ENCODE measurements at regions not wholly inside any gene's neighbourhood (a gene's known extent, or its start where the extent isn't known, plus 50 kb on each side); places are given as distances from the start of the nearest gene placed in this dataset.

DNA sequence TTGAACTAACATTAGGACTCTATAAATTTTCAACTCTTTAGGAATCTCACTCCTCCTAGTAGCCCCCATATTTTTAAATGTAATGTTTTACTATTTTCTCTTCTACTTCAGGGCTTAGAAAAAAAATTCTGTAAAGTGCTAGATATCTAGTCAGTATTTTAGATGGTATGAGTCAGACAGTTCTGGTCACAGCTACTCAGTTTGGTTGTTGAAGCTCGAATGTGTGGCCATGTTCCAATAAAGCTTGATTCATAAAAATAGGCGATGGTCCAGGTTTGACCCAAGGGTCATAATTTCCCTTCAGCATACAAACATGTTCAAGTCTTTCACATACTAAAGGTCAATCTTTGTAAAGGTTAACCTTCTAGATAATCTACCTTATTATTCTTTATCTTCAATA is 566.0 kb upstream of the CDH18 start:
- TF ChIP-seq CTCF (IDR thresholded peaks at IDR 0.05) (no peak), POLR2A (IDR thresholded peaks at IDR 0.05) (no peak)
